ENCODE measurements at regions not wholly inside any gene's neighbourhood (a gene's known extent, or its start where the extent isn't known, plus 50 kb on each side); places are given as distances from the start of the nearest gene placed in this dataset.

- DNase-seq = no peak
Measured at GRCh38 chr12:98222135-98222534, 293.3 kb upstream of the TMPO start.

GRCh38 chr12:98224584-98225221 lies 290.7 kb upstream of the TMPO start:
- no peak for DNase-seq

DNA sequence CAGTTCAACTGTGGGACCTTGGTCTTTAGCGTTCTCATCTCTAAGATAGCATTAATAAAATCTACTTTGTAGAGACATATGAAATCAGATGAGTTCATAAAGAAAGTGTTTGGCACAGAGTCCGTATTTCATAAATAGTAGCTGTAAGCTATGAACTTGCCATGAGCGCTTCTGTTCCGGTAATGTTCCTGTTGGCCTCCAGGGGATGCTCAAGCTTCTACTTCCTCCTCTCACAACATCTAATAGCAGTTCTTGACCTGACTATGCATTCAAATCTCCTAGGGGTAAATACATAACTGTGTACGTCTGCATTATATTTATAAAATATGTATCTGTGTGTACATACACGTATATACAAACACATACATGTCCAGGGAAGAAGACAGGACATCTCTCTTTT lies 288.2 kb upstream of the TMPO start:
- DNase-seq = no peak

DNA sequence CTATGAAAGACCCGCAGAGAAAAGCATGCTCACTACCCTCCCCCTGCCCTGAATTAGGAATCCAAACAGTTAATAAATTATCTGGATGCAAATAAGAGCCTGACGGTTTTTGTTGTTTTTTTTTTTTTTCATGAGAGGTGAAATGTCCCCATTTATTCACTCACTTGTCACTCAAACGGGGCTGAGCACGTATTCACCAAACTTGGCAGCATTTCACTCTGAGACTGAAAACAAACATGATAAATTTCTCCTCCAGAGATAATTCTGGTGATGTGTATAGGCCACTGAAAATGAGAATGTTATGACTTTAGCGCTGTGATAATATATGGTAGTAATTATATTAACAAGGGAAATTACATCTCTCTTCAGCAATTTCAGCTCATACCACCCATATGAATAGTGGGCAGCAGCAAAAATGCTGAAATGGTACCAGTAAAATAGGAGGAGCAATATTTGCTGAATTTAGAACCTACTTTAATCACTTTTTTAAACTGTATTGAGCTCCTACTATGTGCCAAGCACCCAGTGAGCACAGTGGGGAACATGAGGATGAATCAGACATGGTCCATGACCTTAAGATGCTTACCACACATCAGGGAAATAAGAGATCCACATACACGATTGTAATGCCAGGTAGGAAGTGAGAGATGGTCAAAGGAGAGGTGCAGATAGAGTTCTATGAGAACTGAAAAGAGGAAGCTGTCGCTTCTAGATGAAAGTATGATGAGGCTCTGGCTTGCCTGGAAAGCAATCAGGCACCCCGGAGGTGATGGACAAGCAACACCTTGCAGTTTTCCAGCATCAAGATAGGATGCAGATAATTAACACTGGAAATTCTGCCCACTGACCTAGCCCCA lies 286.5 kb upstream of the TMPO start:
- no peak for DNase-seq

DNA sequence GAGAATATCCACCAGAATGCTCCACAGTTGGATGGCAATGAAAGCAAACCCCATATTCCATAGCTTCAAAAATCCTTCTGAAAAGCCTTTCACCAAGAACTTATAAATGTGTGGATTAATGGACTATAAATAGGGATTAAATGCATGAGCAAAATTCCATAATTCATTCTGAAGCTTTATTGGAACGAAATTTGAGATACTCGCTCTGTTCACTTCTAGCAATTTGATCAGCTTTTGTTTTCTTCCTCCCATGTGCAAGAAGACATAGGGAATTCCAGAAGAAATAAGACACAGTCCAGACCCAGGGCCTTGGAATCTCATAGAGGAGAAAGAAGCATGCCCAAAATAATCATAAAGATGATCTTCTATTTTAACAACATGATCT lies 285.9 kb upstream of the TMPO start:
- no peak for DNase-seq

DNA sequence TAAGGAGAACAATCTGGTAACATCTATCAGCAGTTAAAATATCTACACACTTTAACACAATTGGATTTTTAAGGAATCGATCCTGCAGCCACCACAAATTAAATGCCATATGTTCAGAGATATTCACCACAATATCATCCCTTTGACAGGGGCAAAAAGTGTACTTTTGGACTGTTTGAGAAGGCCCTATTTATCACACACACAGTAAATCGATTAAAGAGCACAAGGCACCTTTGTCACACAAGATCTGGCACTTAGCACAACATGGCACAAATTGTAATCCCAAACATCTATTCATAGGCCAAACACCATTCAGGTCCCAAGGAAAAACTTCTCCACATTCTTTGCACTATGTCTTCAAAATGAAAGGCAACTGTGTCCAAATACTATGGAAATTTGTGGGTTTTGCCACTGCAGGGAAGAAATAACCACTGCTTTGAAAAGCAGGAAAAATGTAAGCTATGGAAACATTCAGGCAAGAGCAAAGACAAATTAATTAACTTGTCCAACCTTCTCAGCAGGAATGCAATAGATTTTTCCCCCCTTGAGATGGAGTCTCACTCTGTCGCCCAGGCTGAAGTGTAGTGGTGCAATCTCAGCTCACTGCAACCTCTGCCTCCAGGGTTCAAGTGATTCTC lies 282.5 kb upstream of the TMPO start:
- no peak for DNase-seq

DNA sequence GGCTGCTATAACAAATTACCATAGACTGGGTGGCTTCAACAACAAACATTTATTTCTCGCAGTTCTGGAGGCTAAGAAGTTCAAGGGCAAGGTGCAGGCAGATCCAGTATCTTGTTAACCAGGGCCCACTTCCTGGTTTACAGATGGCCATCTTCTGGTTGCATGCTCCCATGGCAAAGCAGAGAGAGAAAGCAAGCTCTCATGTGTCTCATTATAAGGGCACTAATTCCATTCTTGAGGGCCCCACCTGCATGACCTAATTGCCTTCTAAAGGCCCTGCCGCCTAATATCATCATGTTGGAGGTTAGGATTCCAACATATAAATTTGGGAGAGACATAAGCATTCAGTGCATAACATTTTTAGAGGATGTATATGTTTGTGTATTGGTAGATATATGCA lies 280.1 kb upstream of the TMPO start:
- DNase-seq = no peak

- no peak for DNase-seq
Measured at GRCh38 chr12:98238515-98239130, 276.8 kb upstream of the TMPO start.

DNA sequence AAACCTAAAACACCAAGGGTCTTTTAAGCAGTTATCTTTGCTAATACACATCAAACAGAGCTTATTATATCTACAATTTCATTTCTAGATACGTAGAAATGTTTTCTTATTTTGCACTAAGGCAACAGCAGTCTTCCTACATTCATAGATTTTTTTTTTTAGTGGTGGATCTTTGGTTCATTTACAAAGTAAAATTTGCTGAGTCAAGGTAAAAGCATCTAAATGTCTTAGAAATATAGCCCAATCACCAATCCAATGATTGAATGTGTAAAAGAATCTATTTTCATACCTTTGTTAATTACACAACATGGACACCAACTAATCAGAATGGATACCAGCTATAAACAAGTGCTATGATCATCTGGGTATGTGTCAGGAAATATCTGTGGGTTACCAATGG lies 272.2 kb upstream of the TMPO start:
- DNase-seq = no peak

GRCh38 chr12:98244136-98244535 lies 271.3 kb upstream of the TMPO start:
- DNase-seq = no peak

DNA sequence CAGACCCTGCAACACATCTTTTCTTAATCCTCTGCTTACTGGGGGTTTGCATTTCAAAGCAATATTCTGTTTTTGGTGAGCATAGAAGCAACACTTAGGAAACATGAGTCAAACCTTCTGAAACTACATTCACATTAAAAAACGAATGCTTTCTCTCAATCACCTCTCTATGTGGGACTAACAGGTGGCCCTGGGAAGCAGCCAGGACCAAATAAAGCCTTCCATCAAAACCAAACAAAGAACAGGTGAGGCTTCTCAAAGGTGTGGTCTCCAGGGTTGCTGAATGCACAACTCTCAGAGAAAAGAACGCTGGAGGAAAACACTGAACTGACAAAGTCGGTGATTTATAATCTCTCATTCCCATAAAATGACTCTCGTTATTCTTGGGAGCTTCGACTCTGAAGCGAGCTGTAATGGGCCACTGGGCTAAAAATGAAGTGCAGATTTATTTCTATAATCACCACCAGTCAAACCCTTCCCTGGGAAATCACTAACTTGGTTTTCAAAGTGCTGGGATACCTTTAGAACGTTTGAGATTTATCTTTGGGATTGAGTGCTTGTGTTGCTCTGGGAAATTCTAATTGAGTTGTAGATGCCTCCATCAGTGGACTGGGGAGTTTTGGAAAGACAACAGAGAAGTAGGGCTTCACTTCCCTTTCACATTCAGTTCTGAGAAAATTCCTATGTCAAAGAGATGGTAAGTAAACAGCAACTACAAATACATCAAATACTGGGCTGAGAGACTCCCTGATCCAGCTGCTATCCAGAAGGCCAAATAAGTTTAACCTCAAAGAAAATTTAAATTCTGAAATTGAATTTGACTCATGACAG lies 262.0 kb upstream of the TMPO start:
- DNase-seq = no peak

DNA sequence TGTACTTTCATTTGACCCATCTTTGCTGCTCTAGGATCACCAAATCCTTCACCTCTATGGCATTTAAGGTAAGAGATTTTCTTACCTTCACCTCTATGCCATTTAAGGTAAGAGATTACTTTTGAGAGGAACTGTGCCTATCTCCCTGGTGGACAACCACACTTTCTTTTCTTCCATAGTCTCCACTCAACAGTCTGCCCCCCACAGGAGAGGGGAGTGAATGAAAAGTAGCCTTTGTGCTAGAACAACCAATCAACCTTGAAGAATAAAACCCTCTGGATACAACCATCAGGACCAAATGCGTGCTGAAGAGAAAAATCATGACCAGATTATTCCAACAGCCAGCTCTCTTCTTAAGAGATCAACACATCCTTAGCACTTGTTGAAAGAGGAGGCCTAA lies 258.6 kb upstream of the TMPO start:
- DNase-seq = no peak

- no peak for DNase-seq
Measured at GRCh38 chr12:98259693-98260092, 255.7 kb upstream of the TMPO start.

DNA sequence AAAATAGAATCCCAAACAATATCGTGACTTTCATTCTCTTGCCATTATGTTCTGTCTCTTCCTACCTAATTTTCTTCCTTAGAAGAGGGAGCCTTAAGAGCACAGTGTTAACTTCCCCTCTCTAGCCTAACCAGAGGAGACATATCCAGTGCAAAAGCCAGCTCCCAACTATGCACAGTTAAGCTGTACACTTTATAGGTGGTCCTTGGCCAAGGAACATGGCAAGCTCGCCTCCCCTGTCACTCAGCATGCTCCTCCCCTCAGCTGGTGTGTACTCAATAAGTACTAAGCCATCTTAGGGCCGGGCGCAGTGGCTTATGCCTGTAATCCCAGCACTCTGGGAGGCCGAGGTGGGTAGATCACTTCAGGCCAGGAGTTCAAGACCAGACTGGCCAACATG lies 255.1 kb upstream of the TMPO start:
- no peak for DNase-seq

DNA sequence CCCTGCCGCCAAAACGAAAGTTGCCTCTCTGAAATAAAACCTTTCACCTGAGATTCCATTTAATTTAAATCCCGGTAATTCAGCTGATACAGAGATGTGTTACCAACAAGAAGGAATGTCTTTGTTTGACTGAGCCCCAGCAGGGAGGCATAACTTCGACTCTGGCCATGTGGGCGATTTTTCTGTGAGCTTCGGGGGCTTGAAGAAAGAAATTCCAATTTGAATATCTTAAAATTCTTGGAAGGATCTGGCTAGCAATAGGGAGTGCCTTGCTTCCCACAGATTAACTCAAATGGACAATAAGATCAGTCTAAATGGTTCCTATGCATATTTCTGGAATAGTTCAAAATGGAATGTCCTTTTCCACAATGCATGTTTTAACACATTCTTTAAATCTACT lies 252.5 kb upstream of the TMPO start:
- DNase-seq = no peak

GRCh38 chr12:98274430-98275130 lies 240.8 kb upstream of the TMPO start:
- DNase-seq = no peak

- DNase-seq = no peak
Measured at GRCh38 chr12:98275131-98275475, 240.3 kb upstream of the TMPO start.

DNA sequence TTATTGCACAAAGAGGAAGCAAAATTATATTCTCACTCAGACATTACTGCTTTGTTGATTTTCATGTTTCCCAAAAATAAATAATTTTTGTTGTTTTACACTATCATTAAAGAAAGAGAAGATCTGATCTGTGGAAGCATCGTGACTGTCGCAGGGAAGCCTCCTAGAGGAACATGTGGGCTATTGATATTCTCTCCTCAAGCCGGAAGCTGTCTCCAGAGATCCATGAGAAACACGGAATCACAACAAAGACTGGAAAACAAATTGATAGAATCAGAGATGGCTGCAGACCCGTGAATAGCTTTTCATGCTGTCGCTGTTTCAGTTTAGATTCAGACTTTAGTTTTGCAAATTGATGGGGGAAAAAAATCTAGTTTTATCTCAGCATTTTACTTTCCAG lies 235.2 kb upstream of the TMPO start:
- no peak for DNase-seq

DNA sequence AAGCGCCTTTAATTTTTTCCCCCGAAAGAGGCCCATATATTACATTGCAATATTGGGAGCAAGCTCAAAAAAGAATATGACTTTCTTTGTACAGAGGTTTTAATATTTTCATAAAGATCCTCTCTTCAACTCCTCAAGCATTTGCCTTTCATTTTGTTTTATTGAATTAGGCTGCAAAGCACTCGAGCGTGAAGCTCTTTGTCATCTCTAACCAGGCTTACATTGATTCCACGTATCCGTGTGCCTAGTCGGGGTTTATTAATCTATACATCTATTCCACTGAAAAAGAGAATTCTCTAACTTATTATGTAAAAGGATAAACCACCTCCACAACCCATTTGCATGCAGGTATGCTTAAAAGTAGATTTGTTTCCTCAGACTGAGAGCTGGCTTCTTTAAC lies 234.8 kb upstream of the TMPO start:
- DNase-seq = no peak

GRCh38 chr12:98291828-98292227 lies 223.6 kb upstream of the TMPO start:
- no peak for DNase-seq

- DNase-seq = no peak
Measured at GRCh38 chr12:98294051-98294805, 221.2 kb upstream of the TMPO start.

GRCh38 chr12:98295681-98296080 lies 219.7 kb upstream of the TMPO start:
- no peak for DNase-seq

Data from CD4-positive, alpha-beta T cell treated with Interferon alpha-2 for 1 hour (primary cell).